HEK293T (cell line): ENCODE measurements at regions not wholly inside any gene's neighbourhood (a gene's known extent, or its start where the extent isn't known, plus 50 kb on each side); places are given as distances from the start of the nearest gene placed in this dataset.

Experiments used
- CTCF ChIA-PET: fragments of 350-600 bp; formaldehyde crosslinking; extraction: SDS; loops from one replicate; lab custom pipeline; 2021; ENCODE audit warnings: antibody characterized with exemption, inconsistent platforms; lab: Yijun Ruan, JAX
- POLR2A ChIA-PET: fragments of 350-600 bp; formaldehyde crosslinking; extraction: SDS; loops from one replicate; lab custom pipeline; 2020; ENCODE audit warnings: antibody characterized with exemption, inconsistent platforms; lab: Yijun Ruan, JAX
- DNase-seq: peaks from one replicate; pipeline ENCODE4 v3.0.0; 2012; ENCODE audit warnings: mixed read lengths; ENCODE audit errors: extremely low spot score
- ARNT ChIP-seq: fragments of 450-650 bp; IDR thresholded peaks from 2 replicates; pipeline ENCODE4 v1.6.1; 2017; ENCODE audit warnings: mild to moderate bottlenecking
- BHLHE40 ChIP-seq: fragments of 450-650 bp; IDR thresholded peaks from 2 replicates; pipeline ENCODE4 v1.6.1; 2016; ENCODE audit warnings: mild to moderate bottlenecking, moderate library complexity, borderline replicate concordance
- CTBP1 ChIP-seq: fragments of 450-650 bp; IDR thresholded peaks from 2 replicates; pipeline ENCODE4 v1.6.1; 2016; ENCODE audit warnings: borderline replicate concordance
- ELF4 ChIP-seq: fragments of 450-650 bp; IDR thresholded peaks from 2 replicates; pipeline ENCODE4 v1.6.1; 2017; ENCODE audit warnings: antibody characterized with exemption
- FOXA1 ChIP-seq: fragments of 450-650 bp; IDR thresholded peaks from 2 replicates; pipeline ENCODE4 v1.6.1; 2016; ENCODE audit warnings: mild to moderate bottlenecking
- FOXK2 ChIP-seq: fragments of 450-650 bp; IDR thresholded peaks from 2 replicates; pipeline ENCODE4 v1.6.1; 2016; ENCODE audit warnings: mild to moderate bottlenecking
- FOXM1 ChIP-seq: fragments of 450-650 bp; IDR thresholded peaks from 2 replicates; pipeline ENCODE4 v1.6.1; 2017; ENCODE audit warnings: mild to moderate bottlenecking, borderline replicate concordance
- HDGF ChIP-seq: fragments of 450-650 bp; IDR thresholded peaks from 2 replicates; pipeline ENCODE4 v1.6.1; 2017; ENCODE audit warnings: antibody characterized with exemption, borderline replicate concordance
- L3MBTL2 ChIP-seq: fragments of 450-650 bp; conservative IDR thresholded peaks from 2 replicates; pipeline ENCODE4 v1.6.1; 2016; ENCODE audit warnings: mild to moderate bottlenecking
- LEF1 ChIP-seq: fragments of 450-650 bp; IDR thresholded peaks from 2 replicates; pipeline ENCODE4 v1.6.1; 2017; ENCODE audit warnings: mild to moderate bottlenecking, borderline replicate concordance
- NFRKB ChIP-seq: fragments of 450-650 bp; IDR thresholded peaks from 2 replicates; pipeline ENCODE4 v1.6.1; 2016; ENCODE audit warnings: mild to moderate bottlenecking, moderate library complexity
- PKNOX1 ChIP-seq: fragments of 450-650 bp; IDR thresholded peaks from 2 replicates; pipeline ENCODE4 v1.6.1; 2016
- SP1 ChIP-seq: fragments of 450-650 bp; IDR thresholded peaks from 2 replicates; pipeline ENCODE4 v1.6.1; 2017
- SUZ12 ChIP-seq: fragments of 450-650 bp; IDR thresholded peaks from 2 replicates; pipeline ENCODE4 v1.6.1; 2016; ENCODE audit warnings: mild to moderate bottlenecking
- TARDBP ChIP-seq: fragments of 450-650 bp; IDR thresholded peaks from 2 replicates; pipeline ENCODE4 v1.6.1; 2016
- ZNF384 ChIP-seq: fragments of 450-650 bp; IDR thresholded peaks from 2 replicates; pipeline ENCODE4 v1.6.1; 2016

GRCh38 chr10:29395409-29395808 lies 106.5 kb downstream of the LYZL1 start:
- CTCF ChIA-PET: interaction anchor here (0.6 to 1.2 kb wide), 4 partner anchors 9 to 144 kb away, joined by 3 to 5 read pairs (median 3); no protein-coding TSS in a partner anchor
- no peak for TF ChIP-seq FOXA1
- TF ChIP-seq HDGF: no peak
- no peak for TF ChIP-seq L3MBTL2
- no peak for TF ChIP-seq NFRKB
- no peak for TF ChIP-seq CTBP1
- no peak for TF ChIP-seq ELF4
- no peak for TF ChIP-seq SUZ12
- TF ChIP-seq FOXK2: no peak
- no peak for TF ChIP-seq ARNT
- no peak for TF ChIP-seq SP1
- TF ChIP-seq PKNOX1: no peak
- no peak for TF ChIP-seq FOXM1
- no peak for TF ChIP-seq ZNF384
- TF ChIP-seq LEF1: no peak
- TF ChIP-seq BHLHE40: no peak
- TF ChIP-seq TARDBP: no peak
- POLR2A ChIA-PET: interaction anchor here (1.1 kb wide), 1 partner anchor 14 kb away, joined by 4 read pairs; no protein-coding TSS in a partner anchor
- DNase-seq: no peak

- DNase-seq: no peak
- ChIA-PET CTCF (no interaction called here), POLR2A (no interaction called here)
- no peak for TF ChIP-seq BHLHE40
- no peak for TF ChIP-seq ZNF384
- TF ChIP-seq ELF4: no peak
- no peak for TF ChIP-seq L3MBTL2
- TF ChIP-seq SP1: no peak
- no peak for TF ChIP-seq ARNT
- no peak for TF ChIP-seq FOXM1
- no peak for TF ChIP-seq CTBP1
- no peak for TF ChIP-seq NFRKB
- TF ChIP-seq SUZ12: no peak
These were observed 108.4 kb downstream of the LYZL1 start for GRCh38 chr10:29397221-29397620.

GRCh38 chr10:29403208-29403607 lies 114.3 kb downstream of the LYZL1 start:
- no peak for TF ChIP-seq ZNF384
- no peak for TF ChIP-seq LEF1
- no peak for TF ChIP-seq ELF4
- no peak for TF ChIP-seq CTBP1
- no peak for TF ChIP-seq BHLHE40
- TF ChIP-seq FOXM1: no peak
- TF ChIP-seq PKNOX1: no peak
- no peak for TF ChIP-seq FOXK2
- no peak for TF ChIP-seq TARDBP
- TF ChIP-seq NFRKB: no peak
- TF ChIP-seq SUZ12: no peak
- no peak for TF ChIP-seq FOXA1
- TF ChIP-seq ARNT: no peak
- TF ChIP-seq HDGF: no peak
- no peak for TF ChIP-seq L3MBTL2
- CTCF ChIA-PET: no interaction called here
- no peak for DNase-seq
- POLR2A ChIA-PET: no interaction called here

- DNase-seq: no peak
- no peak for TF ChIP-seq BHLHE40
- no peak for TF ChIP-seq L3MBTL2
- no peak for TF ChIP-seq FOXM1
- TF ChIP-seq LEF1: no peak
- no peak for TF ChIP-seq SUZ12
- TF ChIP-seq ARNT: no peak
- no peak for TF ChIP-seq FOXK2
- TF ChIP-seq TARDBP: no peak
- no peak for TF ChIP-seq ELF4
- TF ChIP-seq CTBP1: no peak
- no peak for TF ChIP-seq ZNF384
- no peak for TF ChIP-seq SP1
- CTCF ChIA-PET: no interaction called here
- POLR2A ChIA-PET: no interaction called here
These were observed 118.5 kb downstream of the LYZL1 start for GRCh38 chr10:29407280-29407858.
